T-helper 2 cell treated with Interferon-gamma antibody and Interleukin-4, amounts not matched to agents 5 μg/mL and 100 μg/mL, for 36 hours (primary cell): ENCODE measurements at regions not wholly inside any gene's neighbourhood (a gene's known extent, or its start where the extent isn't known, plus 50 kb on each side); places are given as distances from the start of the nearest gene placed in this dataset.

Source experiments
- DNase-seq: peaks from one replicate; pipeline ENCODE4 v3.0.0; 2021; ENCODE audit warnings: low spot score
- H3K27ac Mint-ChIP-seq: one replicate; pipeline ENCODE4 v1.8.0; 2021; ENCODE audit warnings: mild to moderate bottlenecking, mixed read lengths
- H3K27me3 Mint-ChIP-seq: one replicate; pipeline ENCODE4 v1.8.0; 2021; ENCODE audit warnings: low read depth, mixed read lengths
- H3K36me3 Mint-ChIP-seq: one replicate; pipeline ENCODE4 v1.8.0; 2021; ENCODE audit warnings: low read depth, mixed read lengths
- H3K4me1 Mint-ChIP-seq: one replicate; pipeline ENCODE4 v1.8.0; 2021; ENCODE audit warnings: low read depth, mixed read lengths
- H3K4me3 Mint-ChIP-seq: one replicate; pipeline ENCODE4 v1.8.0; 2022; ENCODE audit warnings: mild to moderate bottlenecking, moderate library complexity, mixed read lengths
- H3K9me3 Mint-ChIP-seq: one replicate; pipeline ENCODE4 v1.8.0; 2021; ENCODE audit warnings: mixed read lengths

DNA sequence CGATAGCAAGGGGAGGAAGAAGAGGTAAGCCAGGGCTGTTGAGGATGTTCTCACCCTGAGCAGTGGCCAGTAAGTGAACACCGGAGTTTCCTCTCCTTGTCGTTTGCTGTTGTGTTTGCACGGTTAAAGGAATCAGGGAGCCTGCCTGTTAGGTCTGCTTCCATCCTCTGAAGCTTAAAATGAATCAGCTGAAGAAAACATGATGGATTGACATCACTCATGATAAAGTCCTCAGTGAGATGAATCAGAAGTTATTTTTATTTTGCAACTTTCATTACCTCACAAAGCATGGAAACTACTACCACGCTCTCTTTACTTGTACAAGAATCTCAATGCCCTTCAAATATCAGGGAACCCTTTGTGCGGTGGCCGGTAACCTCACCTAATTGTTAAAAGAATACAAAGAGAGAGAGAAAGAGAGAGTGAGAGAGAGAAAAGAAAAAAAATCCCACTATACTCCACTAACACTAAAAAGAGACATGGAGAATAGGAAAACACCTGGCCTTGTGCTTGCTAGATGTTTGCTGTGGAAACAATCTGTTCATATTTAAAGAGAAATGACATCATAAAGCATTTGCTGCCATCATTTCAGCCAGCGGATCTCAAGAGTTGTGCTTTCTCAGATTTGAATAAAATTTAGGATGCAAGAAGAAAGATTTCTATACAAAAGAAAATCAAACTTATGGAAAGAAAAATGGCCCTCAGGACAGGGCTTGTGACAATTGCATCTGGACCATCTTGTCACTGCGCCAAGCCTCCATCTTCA lies 441.6 kb upstream of the SALL1 start:
- Mint-ChIP-seq H3K27me3 (no peaks in the 10 kb centered on the region), H3K4me3 (no peak overlapping the region), H3K4me1 (no peaks in the 10 kb centered on the region), H3K27ac (no peak overlapping the region), H3K9me3 (peaks cover 29% of the 10 kb centered on the region), H3K36me3 (no peaks in the 10 kb centered on the region)
- no peak for DNase-seq

- no peak overlapping the region for H3K27ac Mint-ChIP-seq
- no peak for DNase-seq
- no peaks in the 10 kb centered on the region for H3K27me3 Mint-ChIP-seq
- H3K36me3 Mint-ChIP-seq: no peaks in the 10 kb centered on the region
- no peaks in the 10 kb centered on the region for H3K4me1 Mint-ChIP-seq
- peaks cover 27% of the 10 kb centered on the region for H3K9me3 Mint-ChIP-seq
- H3K4me3 Mint-ChIP-seq: no peak overlapping the region
Measured at GRCh38 chr16:51592001-51592501, 441.0 kb upstream of the SALL1 start.

- H3K4me1 Mint-ChIP-seq: no peaks in the 10 kb centered on the region
- no peak for DNase-seq
- H3K9me3 Mint-ChIP-seq: peaks cover 24% of the 10 kb centered on the region
- H3K4me3 Mint-ChIP-seq: no peak overlapping the region
- no peak overlapping the region for H3K27ac Mint-ChIP-seq
- H3K27me3 Mint-ChIP-seq: no peaks in the 10 kb centered on the region
- no peaks in the 10 kb centered on the region for H3K36me3 Mint-ChIP-seq
Measured at GRCh38 chr16:51591480-51591879, 440.4 kb upstream of the SALL1 start.

- DNase-seq: no peak
- H3K27me3 Mint-ChIP-seq: no peaks in the 10 kb centered on the region
- H3K4me3 Mint-ChIP-seq: no peak overlapping the region
- H3K4me1 Mint-ChIP-seq: no peaks in the 10 kb centered on the region
- peaks cover 1% of the 10 kb centered on the region for H3K36me3 Mint-ChIP-seq
- H3K27ac Mint-ChIP-seq: no peak overlapping the region
- peaks cover 32% of the 10 kb centered on the region for H3K9me3 Mint-ChIP-seq
Measured at GRCh38 chr16:51579652-51580360, 428.7 kb upstream of the SALL1 start.

- DNase-seq: no peak
- Mint-ChIP-seq H3K4me3 (no peak overlapping the region), H3K27me3 (no peaks in the 10 kb centered on the region), H3K27ac (no peak overlapping the region), H3K36me3 (no peaks in the 10 kb centered on the region), H3K4me1 (no peaks in the 10 kb centered on the region), H3K9me3 (peaks cover 39% of the 10 kb centered on the region)
Measured at GRCh38 chr16:51577621-51578303, 426.7 kb upstream of the SALL1 start.

DNA sequence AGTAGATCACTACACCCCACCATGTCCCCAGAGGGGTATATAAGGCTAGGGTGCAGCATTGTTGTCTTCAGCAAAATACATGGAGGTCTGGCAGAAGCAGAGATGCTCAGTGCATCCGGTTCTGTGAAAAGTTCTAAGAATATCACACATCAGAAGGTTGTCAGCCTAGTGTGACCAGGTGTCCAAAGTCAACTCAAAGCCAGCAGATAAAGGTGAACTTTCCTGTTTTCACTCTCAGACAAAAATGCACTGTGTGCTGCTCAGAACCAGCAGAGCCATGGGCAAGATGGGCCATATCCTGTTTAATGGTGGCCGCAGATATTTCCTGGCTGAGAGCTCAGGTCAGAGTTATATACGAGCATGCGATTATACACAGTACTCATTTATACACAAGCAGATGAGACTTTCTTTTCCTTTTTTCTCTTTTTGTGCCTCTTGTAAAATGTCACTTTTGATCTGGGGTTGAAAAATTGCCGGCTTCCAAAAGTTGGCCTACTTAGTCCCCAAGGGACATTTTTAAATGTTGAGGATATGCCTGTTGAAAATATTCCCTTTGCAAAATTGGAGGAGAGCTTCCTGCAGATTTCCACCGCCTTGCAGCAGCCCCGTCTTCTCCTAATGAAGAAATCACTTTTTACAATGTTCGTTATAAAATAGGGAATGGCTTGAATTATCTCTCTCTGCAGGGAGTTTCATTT lies 425.6 kb upstream of the SALL1 start:
- no peak for DNase-seq
- Mint-ChIP-seq H3K36me3 (no peaks in the 10 kb centered on the region), H3K4me1 (no peaks in the 10 kb centered on the region), H3K27ac (no peak overlapping the region), H3K27me3 (no peaks in the 10 kb centered on the region), H3K9me3 (peaks cover 48% of the 10 kb centered on the region), H3K4me3 (no peak overlapping the region)

DNA sequence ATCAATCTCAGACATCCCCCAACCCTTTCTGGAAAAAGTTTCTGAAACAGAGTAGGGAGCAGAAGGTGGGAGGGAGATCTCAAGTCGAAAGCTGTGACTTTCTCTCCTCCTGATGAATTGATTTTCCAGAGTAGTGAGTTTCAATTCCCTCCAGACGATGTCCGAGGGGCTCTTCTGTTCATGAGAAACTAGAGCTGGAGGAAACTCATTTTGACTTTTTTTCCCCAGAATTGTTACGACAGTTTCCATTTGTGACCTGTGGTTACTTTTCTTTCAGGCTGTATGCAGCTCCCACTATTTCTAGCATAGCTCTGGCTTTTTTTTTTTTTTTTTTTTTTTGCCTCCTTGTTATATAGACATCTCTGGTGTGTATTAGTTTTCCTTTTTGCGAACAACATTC lies 422.1 kb upstream of the SALL1 start:
- H3K27me3 Mint-ChIP-seq: no peaks in the 10 kb centered on the region
- H3K27ac Mint-ChIP-seq: no peak overlapping the region
- no peak for DNase-seq
- peaks cover 44% of the 10 kb centered on the region for H3K9me3 Mint-ChIP-seq
- no peaks in the 10 kb centered on the region for H3K4me1 Mint-ChIP-seq
- no peak overlapping the region for H3K4me3 Mint-ChIP-seq
- H3K36me3 Mint-ChIP-seq: no peaks in the 10 kb centered on the region

GRCh38 chr16:51569203-51569931 lies 418.3 kb upstream of the SALL1 start:
- Mint-ChIP-seq H3K4me3 (no peak overlapping the region), H3K27ac (no peak overlapping the region), H3K27me3 (no peaks in the 10 kb centered on the region), H3K4me1 (no peaks in the 10 kb centered on the region), H3K9me3 (peaks cover 49% of the 10 kb centered on the region), H3K36me3 (no peaks in the 10 kb centered on the region)
- DNase-seq: no peak

DNA sequence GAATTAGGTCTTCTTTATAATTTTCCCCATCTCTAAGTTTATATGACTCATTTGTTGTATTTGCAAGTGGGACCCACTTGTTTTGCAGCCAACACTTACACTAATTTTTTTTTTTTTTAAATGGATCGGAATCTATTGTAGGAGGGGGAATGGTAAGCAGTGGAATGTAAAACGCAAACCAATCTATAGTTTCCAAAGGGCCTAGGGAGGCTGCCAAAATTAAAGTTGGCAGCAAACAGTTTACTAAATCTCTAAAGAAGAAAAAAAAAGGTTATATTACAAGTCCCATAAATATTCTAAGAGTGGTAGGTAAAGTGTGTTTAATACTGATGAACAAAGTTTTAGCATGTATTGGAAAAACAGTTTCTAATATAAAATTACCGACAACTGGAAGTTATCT lies 416.8 kb upstream of the SALL1 start:
- peaks cover 39% of the 10 kb centered on the region for H3K9me3 Mint-ChIP-seq
- no peaks in the 10 kb centered on the region for H3K27me3 Mint-ChIP-seq
- H3K4me3 Mint-ChIP-seq: no peak overlapping the region
- H3K36me3 Mint-ChIP-seq: no peaks in the 10 kb centered on the region
- no peaks in the 10 kb centered on the region for H3K4me1 Mint-ChIP-seq
- no peak for DNase-seq
- H3K27ac Mint-ChIP-seq: no peak overlapping the region

GRCh38 chr16:51565184-51565583 lies 414.1 kb upstream of the SALL1 start:
- H3K27ac Mint-ChIP-seq: no peak overlapping the region
- no peak overlapping the region for H3K4me3 Mint-ChIP-seq
- no peaks in the 10 kb centered on the region for H3K36me3 Mint-ChIP-seq

GRCh38 chr16:51562891-51563290 lies 411.8 kb upstream of the SALL1 start:
- no peak overlapping the region for H3K27ac Mint-ChIP-seq
- H3K4me1 Mint-ChIP-seq: no peaks in the 10 kb centered on the region
- no peaks in the 10 kb centered on the region for H3K27me3 Mint-ChIP-seq
- H3K4me3 Mint-ChIP-seq: no peak overlapping the region
- no peaks in the 10 kb centered on the region for H3K36me3 Mint-ChIP-seq
- H3K9me3 Mint-ChIP-seq: peaks cover 19% of the 10 kb centered on the region
- no peak for DNase-seq

More at GRCh38 chr16:51565184-51565583, 414.1 kb upstream of the SALL1 start:
- peaks cover 27% of the 10 kb centered on the region for H3K9me3 Mint-ChIP-seq
- no peak for DNase-seq
- H3K4me1 Mint-ChIP-seq: no peaks in the 10 kb centered on the region
- H3K27me3 Mint-ChIP-seq: no peaks in the 10 kb centered on the region

- DNase-seq: no peak
- Mint-ChIP-seq H3K36me3 (no peaks in the 10 kb centered on the region), H3K4me1 (no peaks in the 10 kb centered on the region)
Measured at GRCh38 chr16:51559901-51560300, 408.8 kb upstream of the SALL1 start.

GRCh38 chr16:51557670-51558069 lies 406.6 kb upstream of the SALL1 start:
- no peaks in the 10 kb centered on the region for H3K36me3 Mint-ChIP-seq
- no peak for DNase-seq
- no peak overlapping the region for H3K27ac Mint-ChIP-seq
- no peaks in the 10 kb centered on the region for H3K4me1 Mint-ChIP-seq
- no peak overlapping the region for H3K4me3 Mint-ChIP-seq
- H3K9me3 Mint-ChIP-seq: peaks cover 12% of the 10 kb centered on the region
- H3K27me3 Mint-ChIP-seq: no peaks in the 10 kb centered on the region

More at GRCh38 chr16:51559901-51560300, 408.8 kb upstream of the SALL1 start:
- no peak overlapping the region for H3K27ac Mint-ChIP-seq
- no peak overlapping the region for H3K4me3 Mint-ChIP-seq
- H3K9me3 Mint-ChIP-seq: peaks cover 12% of the 10 kb centered on the region
- H3K27me3 Mint-ChIP-seq: no peaks in the 10 kb centered on the region
